DND-41 (cell line): ENCODE measurements at regions not wholly inside any gene's neighbourhood (a gene's known extent, or its start where the extent isn't known, plus 50 kb on each side); places are given as distances from the start of the nearest gene placed in this dataset.

Source experiments
- CTCF ChIP-seq: IDR thresholded peaks from 2 replicates; pipeline ENCODE4 v1.5.1; 2012; ENCODE audit warnings: borderline replicate concordance, low read length, moderate library complexity, mild to moderate bottlenecking; ENCODE audit not compliant: poor library complexity, severe bottlenecking; ENCODE audit errors: extremely low read depth
- EZH2 ChIP-seq: IDR thresholded peaks from 3 replicates; pipeline ENCODE4 v1.6.1; 2012; ENCODE audit warnings: borderline replicate concordance, low read depth, mild to moderate bottlenecking, moderate library complexity, low read length, inconsistent platforms; ENCODE audit not compliant: severe bottlenecking

- TF ChIP-seq CTCF: no peak
- no peak for TF ChIP-seq EZH2
These were observed 93.0 kb upstream of the BOC start for GRCh38 chr3:113118336-113118735.
